HG03135 (cell line): ENCODE measurements at regions not wholly inside any gene's neighbourhood (a gene's known extent, or its start where the extent isn't known, plus 50 kb on each side); places are given as distances from the start of the nearest gene placed in this dataset.

Experiments
- ATAC-seq: cut with Tn5 transposase; IDR thresholded peaks from one replicate; pipeline ENCODE4 v1.9.1; 2021; ENCODE audit warnings: mild to moderate bottlenecking, moderate library complexity; ENCODE audit not compliant: unreplicated experiment

DNA sequence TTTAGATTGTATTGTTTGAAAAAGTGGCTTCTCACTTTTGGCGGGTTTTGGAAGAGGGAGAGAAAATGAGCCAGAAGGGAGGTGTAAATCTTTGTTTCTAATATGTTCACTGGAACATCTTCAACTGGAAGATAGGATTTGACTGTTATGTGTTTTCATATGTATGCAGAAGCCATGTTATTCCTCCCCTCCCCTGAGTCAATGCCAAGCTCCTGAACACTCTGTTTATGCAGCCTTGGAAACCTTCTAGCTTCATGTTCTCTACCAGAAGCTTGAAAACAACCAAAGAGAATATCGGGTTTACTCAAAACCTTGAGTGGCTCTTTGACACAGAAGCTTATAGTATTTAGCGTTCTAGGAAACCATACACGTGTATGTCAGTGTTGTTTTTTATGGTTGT, 279.1 kb downstream of the PRL start:
- no peak for ATAC-seq

DNA sequence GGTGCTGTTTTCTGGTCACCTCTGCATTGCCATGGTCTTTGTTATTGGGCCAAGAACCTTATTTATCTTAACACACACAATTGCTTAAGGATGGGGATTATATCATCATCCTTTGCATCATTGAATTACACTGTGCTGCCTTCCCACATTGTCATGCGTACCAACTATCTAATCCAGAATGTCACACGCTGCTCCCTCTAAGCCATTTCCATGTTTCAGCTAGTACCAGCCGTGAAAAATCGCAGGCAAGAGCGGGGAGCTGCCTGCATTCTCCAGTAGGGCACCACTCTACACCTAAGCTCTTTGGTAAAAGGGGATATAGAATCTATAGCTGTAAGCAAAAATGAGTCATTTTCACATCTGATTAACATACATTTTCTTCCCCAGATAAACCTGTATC, 277.0 kb downstream of the PRL start:
- no peak for ATAC-seq

DNA sequence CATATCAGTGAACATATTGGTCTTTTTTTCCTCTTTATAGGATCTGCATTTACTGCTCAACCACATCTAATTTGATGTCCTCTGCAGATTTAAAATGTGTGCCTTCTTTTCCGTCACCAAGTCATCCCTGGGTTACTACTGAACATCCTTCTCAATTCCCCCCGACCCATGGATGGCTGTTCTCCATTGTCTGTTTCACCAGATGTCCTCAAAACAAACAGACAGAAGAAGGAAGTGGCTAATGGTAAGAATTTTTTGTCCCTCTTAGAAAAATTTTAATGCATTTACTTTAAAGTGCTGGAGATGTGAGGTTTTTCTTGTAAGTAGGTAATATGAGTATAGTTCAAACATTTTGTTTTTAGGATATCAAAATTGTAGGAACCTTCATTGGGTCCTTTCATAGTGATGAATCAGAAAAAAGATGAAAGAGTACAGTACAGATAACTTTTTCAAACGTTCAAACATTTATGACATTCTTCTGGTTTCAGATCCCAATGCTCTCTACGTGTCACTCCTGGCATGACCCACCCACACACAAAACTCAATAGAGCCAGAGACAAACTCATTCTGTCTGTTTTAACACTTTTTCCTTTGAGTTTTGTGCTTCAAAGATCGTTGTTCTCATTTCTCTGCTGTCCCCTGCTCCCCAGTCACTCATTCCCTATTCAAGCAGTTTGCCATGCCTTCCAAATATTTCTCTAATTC, 276.4 kb downstream of the PRL start:
- ATAC-seq: no peak

DNA sequence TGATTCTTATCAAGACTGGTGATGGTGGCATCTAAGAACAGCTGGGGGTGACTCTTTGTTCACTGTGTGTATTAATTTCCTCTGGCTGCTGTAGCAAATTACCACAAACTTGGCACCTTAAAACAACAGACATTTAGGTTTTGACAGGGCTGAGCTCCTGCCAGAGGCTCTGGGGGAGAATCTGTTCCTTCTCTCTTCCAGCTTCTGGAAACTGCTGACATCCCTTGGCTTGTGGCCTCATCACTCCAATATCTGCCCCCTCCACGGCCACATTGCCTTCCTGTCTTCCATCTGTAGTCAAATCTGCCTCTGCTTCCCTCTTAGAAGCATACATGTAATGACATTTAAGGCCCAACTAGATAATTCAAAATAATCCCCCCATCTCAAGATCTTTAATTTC, 274.9 kb downstream of the PRL start:
- ATAC-seq: no peak

DNA sequence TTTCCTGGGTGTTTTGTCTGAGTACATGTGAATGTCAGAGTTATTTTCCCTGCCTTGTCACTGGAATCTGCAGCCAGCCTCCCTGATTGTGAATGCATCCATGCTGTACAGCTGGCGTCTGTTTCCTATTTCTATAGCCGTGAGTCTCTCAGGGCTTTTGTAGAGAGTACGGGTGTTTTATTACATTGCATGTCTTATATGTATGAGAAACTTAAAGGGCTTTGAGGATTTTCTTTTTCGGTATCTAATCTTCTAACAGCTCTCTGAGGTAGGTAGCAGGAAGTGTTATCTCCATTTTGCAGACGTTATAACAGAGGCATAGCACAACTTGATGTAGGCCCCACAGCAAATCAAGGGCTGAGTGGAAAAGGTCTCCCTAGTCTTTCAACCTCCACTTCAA, 272.9 kb downstream of the PRL start:
- no peak for ATAC-seq

DNA sequence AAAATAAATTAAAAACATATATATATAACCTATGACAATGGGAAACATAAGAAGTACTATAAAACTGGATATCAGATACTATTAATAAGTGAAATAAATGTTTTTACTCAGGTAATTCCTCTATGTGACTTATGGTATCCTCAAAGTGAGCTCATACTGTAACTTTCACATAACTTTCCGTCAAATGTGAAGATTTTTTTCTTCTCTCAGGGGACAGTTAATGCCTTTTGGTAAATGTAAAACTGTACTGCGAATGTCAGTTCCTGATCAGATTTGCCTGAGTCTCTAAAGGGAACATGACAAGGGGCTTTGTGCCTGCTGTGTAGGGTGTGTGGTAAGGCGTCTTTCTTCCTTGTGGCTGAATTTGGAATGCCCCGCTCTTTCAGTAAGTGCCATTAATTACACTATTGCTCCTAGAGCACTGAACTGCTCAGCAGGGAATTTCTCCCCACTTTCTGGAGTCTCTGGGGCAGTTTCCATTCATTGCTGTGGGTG, 271.8 kb downstream of the PRL start:
- ATAC-seq: peak; percentile 28

DNA sequence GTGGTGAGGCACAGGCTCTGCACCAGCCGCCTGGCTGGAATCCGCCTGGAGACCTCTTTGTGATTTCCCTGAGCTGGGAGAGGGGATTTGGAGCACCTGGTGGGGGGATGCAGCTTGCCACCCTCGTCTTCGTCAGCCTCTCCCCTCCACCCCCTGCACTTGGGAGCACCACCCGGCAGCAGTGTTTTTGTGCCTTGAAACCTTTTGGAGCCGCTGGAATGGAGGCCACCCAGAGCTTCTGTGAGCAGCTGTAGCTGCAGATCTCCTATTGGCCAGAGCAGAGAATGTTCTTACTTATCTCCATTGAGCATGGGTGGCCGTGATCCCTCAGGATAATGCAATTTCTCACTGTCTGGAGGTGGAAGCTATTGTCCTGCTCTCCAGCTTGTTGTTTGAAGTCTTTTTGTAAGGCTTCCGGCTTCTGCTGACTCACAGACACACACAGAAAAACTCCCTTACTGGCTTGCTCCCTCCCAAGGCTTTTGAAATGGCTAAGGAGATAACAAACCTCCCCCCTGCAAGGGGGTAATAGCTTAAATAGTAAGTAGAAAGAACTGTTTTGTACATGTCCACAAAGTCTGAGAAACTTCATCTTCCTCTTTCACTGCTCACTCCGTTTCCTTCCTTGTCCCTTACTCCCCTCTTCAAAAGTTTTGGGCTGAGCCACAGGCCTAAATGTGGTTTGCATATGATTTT, 271.2 kb downstream of the PRL start:
- peak; percentile 57 for ATAC-seq

DNA sequence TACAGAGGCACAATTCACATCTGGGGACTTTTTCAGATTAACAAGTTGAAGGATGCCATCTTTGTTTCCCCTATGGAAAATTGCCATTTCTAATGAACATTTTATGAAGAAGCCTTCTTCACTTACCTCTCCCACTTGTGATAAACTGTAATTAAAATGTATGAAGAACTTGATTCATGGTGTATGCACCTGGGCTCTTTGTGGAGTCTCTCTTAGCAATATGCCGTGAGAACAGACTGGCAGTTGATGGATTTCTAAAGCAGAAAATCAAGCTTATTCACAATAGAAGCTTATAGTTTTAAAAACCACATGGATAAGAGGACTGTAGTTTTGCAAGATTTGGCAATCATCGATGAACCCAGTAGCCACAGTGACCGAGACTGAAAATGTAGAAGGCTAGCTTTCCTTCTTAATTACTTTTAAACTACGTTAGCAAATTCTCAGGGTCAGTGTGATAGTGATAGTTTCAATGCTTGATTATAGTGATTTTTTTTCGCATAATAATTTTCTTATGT, 270.6 kb downstream of the PRL start:
- ATAC-seq: peak; percentile 11

DNA sequence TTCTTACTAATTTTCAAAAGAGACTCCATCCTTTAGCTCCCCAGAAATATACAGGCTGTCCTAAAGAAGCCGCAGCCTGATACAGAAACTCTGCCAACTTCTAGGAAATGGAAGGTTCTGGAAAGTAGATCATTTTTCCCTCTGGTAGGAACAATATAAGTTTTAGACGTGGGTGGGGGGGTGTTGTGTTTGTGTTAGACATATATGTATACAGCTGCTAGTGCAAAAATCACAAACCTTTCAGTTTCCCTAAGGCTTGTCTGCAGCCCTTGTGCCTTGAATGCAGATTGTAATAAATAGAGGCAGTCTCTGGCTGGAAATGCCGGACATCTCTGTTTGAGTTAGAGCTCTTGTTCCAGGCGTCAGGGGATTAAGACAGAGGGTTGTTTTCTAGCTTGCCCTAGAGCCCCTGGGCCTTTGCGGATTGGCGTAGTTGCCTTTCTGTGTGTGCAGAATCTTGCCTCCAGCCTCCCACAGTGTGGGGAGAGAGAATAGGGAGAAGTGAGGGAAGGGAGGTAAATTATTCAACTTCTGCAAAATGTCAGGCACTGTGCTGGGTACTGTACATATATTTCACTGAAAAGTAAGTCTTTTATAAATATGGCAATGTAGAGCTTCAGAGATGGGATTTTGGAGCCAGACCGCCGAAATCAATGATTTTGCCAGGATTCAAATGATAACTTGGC, 269.7 kb downstream of the PRL start:
- no peak for ATAC-seq

DNA sequence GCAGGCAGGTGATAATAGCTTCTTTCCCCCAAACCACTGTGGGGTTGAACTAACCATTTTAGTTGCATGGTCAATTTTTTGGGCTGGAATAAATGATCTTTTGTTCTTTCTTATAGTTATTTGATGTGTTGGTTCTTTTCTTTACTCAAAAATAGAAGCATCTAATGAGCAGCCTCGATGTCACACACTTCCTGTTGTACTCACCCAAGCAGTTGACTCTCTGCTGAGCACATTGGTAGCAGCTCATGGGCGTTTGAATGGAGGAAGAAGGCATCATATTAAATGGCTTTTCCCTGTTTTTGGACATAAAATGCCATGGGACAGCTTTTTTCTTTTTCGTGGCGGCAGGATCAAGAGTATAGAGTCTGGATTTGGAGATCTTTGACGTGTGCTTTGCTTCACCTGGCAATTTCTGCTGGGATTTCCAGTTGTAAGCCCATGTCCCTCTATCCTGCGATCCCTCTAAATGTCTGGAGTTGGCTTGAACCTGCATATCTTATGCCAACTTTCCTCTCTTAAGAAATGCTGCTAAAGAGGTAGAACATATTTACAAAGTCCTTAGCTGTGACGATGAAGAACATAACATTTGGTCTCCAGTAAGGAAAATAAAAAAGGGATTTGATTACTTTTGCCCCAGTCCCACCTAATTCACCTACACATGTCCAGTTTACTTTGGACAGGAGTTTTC, 268.3 kb downstream of the PRL start:
- ATAC-seq: no peak

DNA sequence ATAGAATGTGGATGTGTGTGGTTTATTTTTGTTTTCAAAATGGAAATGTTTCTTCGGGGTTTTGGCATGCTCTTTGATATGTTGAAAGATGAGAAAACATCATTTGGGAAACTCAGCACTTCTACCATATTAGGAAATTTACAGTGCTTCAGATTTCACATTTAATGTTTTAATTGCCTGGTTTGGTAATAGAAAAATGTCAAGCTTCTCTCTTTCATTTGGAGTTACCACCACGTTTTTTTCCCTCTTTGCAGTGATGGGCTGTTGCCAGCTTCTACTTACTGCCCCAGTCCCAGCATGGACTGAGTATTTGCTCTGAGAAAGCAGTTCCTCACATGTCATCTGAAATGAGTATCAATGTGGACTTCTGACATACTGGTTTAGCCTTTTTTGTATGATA, 267.7 kb downstream of the PRL start:
- ATAC-seq: no peak

DNA sequence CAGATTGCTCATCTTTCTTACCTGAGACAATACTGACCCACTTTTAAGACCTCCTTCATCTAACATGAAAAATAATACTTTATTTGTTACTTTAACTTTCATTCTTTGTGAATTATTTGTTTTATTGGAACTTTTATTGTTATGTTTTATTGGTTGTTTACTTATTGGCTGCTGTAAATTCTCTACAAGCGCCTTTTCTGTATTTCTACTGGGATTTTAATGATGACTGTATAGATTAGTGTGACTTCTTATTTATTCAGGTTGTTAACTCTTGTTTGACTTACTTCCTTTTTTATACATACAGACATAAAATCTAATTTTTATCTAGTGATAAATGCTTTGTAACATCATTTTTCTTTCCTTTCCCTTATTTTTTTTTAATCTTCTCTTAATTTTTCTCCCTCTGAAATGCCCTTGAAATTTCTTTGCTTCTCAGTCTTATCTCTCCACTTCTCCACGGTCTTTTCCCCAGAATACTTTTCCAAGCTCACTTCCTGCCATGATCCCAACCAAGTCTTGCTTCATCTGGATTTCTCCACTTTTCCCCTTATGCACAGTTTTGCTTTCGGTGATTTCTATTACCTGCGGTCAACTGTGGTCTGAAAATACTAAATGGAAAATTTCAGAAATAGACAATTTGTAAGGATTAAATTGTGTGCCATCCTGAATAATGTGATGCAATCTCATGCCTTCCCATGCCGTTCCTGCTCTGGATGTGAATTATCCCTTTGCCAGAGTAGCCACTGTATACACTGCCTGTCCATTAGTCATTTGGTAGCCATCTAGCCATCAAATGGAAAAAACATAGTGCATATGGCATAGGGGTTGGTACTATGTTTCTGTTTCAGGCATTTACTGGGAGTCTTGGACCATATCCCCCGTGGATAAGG, 265.9 kb downstream of the PRL start:
- no peak for ATAC-seq

DNA sequence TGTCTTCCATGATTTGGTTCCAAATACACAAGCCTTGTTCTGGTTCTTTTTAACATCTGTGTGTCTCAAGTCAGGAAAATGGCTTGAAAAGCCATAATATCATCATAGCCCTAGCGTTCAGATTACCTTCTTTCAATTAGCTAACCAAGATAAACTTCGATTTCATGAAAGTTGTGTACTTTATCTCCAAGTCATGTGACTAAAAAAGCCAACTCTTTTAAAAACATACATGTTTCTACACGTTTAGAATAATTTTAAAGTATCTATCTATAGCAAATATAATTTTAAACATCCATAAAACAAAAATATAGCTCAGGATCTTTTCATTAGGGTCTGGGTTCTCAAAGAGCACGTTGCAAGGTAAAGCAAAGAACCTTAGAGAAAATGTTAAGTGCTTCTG, 261.1 kb downstream of the PRL start:
- ATAC-seq: no peak

DNA sequence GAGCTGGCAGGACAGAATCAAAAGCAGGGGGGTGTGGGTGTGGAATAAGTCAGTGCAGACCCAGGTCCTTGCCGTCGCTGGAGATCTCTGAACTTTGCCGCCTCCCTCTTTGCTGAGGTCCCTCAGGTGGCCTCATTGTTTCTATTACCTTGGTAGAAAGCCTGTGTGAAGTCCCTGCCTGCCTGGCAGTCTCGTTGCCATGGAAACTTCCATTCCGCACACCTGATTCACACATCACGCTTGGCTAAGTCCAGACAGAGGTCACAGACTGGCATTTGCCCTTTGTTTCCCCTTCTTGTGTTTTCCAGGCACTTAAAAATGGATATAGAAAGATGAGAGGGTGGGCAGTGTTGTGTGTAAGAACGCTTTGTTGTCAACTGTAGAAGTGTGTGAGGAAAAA, 260.6 kb downstream of the PRL start:
- ATAC-seq: peak; percentile 60

DNA sequence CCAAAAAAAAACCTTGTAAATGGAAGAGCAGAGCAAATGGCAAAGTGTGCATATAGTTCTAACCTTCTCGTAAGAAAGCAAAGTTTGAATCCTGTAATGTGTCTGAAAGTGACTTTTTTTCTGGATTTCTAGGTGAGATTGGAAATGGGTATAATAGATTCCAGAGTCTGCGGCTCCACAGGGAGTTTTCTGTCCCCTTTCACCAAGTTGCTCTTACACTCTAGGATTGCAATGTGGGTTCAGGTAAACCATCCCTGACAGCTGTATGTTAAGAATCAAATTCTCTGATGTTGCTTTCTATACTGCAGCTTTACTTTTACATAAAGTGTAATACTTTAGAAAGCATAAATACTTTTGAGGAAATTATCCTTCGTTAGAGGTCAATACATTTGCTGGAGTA, 260.1 kb downstream of the PRL start:
- ATAC-seq: peak; percentile 25

DNA sequence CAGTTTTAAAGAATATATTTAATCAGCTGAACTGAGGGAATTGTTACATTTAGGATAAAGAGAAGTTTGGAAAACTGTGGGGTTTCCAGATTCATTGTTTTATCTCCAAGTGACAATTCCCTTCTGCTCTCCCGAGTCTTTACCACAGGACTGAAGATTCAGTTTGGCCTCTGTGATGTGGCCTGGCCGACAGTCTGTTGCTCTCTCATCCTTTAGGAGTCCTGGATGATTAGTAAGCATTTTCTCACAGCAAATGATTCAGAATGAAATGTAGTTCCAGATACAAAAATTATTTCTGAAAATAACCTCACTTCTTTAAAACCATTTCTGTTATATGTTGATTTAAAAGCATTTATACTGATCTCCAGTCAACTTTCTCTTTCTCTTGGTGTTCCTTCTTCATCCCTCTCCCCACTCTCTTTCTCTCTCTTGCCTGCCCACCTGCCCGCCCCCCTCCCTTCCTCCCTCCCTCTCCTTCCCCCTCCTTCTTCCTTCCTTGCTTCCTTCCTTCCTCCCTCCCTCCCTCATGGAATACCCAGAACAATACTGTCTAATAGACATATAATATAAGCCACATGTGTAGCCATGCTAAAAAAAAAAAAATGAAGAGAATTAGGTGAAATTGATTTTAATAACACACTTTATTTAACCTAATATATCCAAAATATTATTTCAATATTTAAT, 254.9 kb downstream of the PRL start:
- ATAC-seq: no peak

DNA sequence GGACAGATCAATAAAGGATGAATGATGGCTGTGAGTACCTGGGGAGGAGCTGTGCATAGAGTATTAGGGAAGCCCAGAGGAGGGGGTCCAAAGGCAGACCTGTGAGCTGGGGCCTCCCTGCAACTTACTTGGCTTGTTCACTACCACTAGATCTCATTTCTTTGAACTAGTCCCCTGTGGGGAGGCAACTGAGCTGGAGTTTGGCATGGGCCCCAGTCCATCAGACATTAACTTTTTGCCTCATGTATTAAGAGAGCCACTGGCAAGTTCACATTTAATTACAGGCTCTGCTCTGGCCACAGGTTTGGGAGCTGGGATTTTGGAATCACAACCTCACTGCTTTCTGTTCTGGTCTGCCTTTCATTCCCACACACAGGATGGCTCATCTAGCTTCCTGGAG, 254.1 kb downstream of the PRL start:
- ATAC-seq: no peak

DNA sequence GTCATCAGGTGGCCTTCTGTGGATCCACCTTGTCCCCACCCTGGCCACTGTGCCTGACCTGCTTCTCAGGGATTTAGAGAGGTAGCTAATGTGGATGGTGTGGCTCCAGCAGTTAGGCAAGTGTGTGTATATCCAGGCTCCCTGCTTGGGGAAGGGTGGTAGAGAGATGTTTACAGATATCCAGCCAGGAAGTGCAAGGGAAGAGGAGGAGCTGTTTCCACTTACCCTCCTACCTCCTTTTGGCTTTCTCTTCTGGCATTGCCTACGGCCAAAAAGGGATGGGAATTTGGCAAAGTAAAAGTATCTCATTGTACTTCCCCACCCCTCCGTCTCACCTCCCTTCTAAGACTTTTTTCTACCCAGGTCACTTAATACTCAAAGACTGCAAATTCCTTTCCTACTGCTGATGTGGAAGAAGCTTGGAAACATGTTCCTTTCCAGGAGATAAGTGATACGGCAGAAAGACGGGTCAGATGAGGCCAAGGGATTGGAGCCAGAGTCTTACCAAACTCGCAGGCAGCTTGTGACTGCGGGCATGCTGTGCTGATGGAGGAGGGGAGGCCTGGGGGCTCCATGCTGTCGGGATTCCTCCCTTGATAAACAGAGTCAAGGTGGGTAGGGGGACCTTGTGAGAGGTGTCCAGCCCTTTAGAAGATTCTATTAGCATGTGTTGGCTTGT, 253.4 kb downstream of the PRL start:
- ATAC-seq: no peak

DNA sequence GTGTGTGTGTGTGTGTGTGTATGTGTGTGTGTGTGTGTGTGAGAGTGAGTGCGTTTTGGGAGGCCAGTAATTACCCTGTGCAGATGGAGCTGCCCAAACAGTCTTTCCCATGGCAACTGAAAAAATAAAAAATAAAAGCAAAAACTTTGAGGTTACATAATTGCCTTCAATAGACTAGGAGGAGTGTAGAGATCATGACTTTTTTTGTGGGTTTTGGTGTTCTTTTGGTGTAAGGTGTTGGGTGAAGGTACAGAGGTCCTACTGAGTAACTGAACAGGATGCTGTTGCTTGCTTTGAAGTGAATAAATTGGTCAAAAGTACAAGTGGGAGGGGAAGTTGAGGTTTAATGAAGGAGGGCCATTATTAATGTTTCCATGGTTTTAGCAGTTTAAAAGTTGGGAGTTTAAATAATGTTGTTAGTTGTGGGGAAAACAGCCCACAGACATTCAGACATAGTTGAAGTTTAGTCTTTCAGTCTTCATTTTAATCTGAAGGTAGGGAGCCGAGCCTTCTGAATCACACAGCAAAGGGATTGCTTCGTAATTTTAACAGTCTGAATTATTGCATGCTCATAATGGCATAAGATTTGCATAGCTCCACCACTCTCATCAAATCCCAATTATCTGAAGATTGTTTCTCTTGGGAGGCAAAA, 251.4 kb downstream of the PRL start:
- no peak for ATAC-seq
